ENCODE measurements at regions not wholly inside any gene's neighbourhood (a gene's known extent, or its start where the extent isn't known, plus 50 kb on each side); places are given as distances from the start of the nearest gene placed in this dataset.
"Not testable (repeated sequence)": the region's sequence is repeated elsewhere in the genome, so short reads cannot be mapped to it uniquely, and the experiment has no call there.

- no peak for DNase-seq (ENCODE audit: low read depth)
These were observed 646.6 kb upstream of the PTBP2 start for GRCh38 chr1:96074876-96075577.

GRCh38 chr1:96075704-96076455 lies 645.7 kb upstream of the PTBP2 start:
- DNase-seq (ENCODE audit: low read depth), result peak; percentile 24

- no peak for DNase-seq (ENCODE audit: low read depth)
These were observed 645.0 kb upstream of the PTBP2 start for GRCh38 chr1:96076589-96076988.

- no peak for DNase-seq (ENCODE audit: low read depth)
These were observed 642.0 kb upstream of the PTBP2 start for GRCh38 chr1:96079581-96079980.

GRCh38 chr1:96080925-96081324 lies 640.7 kb upstream of the PTBP2 start:
- DNase-seq (ENCODE audit: low read depth), result peak; percentile 34

- no peak for DNase-seq (ENCODE audit: low read depth)
These were observed 633.9 kb upstream of the PTBP2 start for GRCh38 chr1:96087719-96088118.

- peak; percentile 10 for DNase-seq (ENCODE audit: low read depth)
These were observed 631.5 kb upstream of the PTBP2 start for GRCh38 chr1:96090134-96090533.

GRCh38 chr1:96095849-96096612 lies 625.6 kb upstream of the PTBP2 start:
- DNase-seq (ENCODE audit: low read depth), result no peak

GRCh38 chr1:96096613-96097321 lies 624.8 kb upstream of the PTBP2 start:
- no peak for DNase-seq (ENCODE audit: low read depth)

GRCh38 chr1:96104506-96104905 lies 617.1 kb upstream of the PTBP2 start:
- DNase-seq (ENCODE audit: low read depth), result no peak

GRCh38 chr1:96104906-96105305 lies 616.7 kb upstream of the PTBP2 start:
- DNase-seq (ENCODE audit: low read depth), result no peak

- DNase-seq (ENCODE audit: low read depth), result no peak
These were observed 604.9 kb upstream of the PTBP2 start for GRCh38 chr1:96116731-96117130.

GRCh38 chr1:96130432-96130831 lies 591.2 kb upstream of the PTBP2 start:
- DNase-seq (ENCODE audit: low read depth), result no peak

- no peak for DNase-seq (ENCODE audit: low read depth)
These were observed 576.9 kb upstream of the PTBP2 start for GRCh38 chr1:96144636-96145035.

- DNase-seq (ENCODE audit: low read depth), result no peak
These were observed 576.1 kb upstream of the PTBP2 start for GRCh38 chr1:96145492-96145891.

GRCh38 chr1:96152957-96153356 lies 568.6 kb upstream of the PTBP2 start:
- not testable (repeated sequence) for DNase-seq (ENCODE audit: low read depth)

GRCh38 chr1:96157101-96157500 lies 564.5 kb upstream of the PTBP2 start:
- no peak for DNase-seq (ENCODE audit: low read depth)

GRCh38 chr1:96159379-96159778 lies 562.2 kb upstream of the PTBP2 start:
- no peak for DNase-seq (ENCODE audit: low read depth)

GRCh38 chr1:96164053-96164452 lies 557.5 kb upstream of the PTBP2 start:
- no peak for DNase-seq (ENCODE audit: low read depth)

GRCh38 chr1:96178053-96178452 lies 543.5 kb upstream of the PTBP2 start:
- DNase-seq (ENCODE audit: low read depth), result no peak

GRCh38 chr1:96183485-96183884 lies 538.1 kb upstream of the PTBP2 start:
- DNase-seq (ENCODE audit: low read depth), result no peak

GRCh38 chr1:96183928-96184327 lies 537.7 kb upstream of the PTBP2 start:
- DNase-seq (ENCODE audit: low read depth), result no peak

All from RPMI7951 (cell line).